ENCODE measurements at regions not wholly inside any gene's neighbourhood (a gene's known extent, or its start where the extent isn't known, plus 50 kb on each side); places are given as distances from the start of the nearest gene placed in this dataset.

DNA sequence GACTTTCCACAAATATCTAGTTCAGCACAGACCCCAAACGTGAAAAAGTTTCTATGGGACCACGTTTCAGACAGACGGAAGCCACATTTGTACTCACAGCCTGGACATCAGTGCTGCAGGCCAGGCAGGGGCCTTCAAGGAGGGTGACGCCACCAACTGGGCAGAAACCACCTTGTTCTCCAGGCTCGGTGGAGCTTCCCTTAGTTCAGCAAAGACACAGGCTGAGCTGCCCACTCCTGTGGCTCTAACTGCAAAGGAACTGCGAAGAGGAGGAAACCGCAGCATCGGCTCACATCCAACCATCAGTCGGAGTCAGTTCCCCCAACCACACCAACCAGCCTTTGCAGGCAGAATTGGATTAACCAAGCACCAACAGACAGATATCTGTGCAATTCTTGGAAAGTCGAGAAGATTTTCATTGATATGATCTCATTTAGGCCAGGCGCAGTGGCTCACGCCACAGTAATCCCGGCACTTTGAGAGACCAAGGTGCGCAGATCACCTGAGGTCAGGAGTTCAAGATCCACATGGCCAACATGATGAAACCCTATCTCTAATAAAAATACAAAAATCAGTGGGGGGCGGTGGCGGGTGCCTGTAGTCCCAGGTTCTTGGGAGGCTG lies 73.3 kb upstream of the CNEP1R1 start:
- POLR2A ChIA-PET, result no interaction called here
- WGBS (ENCODE audit: insufficient coverage), result 89% methylated on average over 14 of the region's 16 CpGs
- DNase-seq, result peak; percentile 3 to 70 (median 55)
- Histone ChIP-seq H3K4me1 (ENCODE audit: control extremely low read depth in 1 of 4, control insufficient read depth in 4 of 4, insufficient read depth in 4 of 4, low read length in 3 of 4) (peaks cover 0 to 2% (median 0%) of the 10 kb centered on the region in 4 experiments), H3K27me3 (replicated peaks in 2 of 5; ENCODE audit: control insufficient read depth in 4 of 5, insufficient read depth in 5 of 5, low read length in 4 of 5) (peaks cover 0 to 2% (median 0%) of the 10 kb centered on the region in 5 experiments), H3K36me3 (ENCODE audit: control insufficient read depth in 4 of 4, insufficient read depth in 4 of 4, low read length in 3 of 4) (no peaks in the 10 kb centered on the region), H3K27ac (ENCODE audit: insufficient read depth in 1 of 2, low read depth in 1 of 2, low read length in 2 of 2, poor library complexity in 1 of 2, severe bottlenecking in 2 of 2) (no peak overlapping the region), H3K4me3 (ENCODE audit: control insufficient read depth in 1 of 7, extremely low read depth in 1 of 7, insufficient read depth in 4 of 7, low read depth in 2 of 7, low read length in 6 of 7) (no peak overlapping the region), H3K9me3 (ENCODE audit: control extremely low read depth in 1 of 5, control insufficient read depth in 4 of 5, insufficient read depth in 2 of 5, low read depth in 1 of 5, low read length in 4 of 5) (no peaks in the 10 kb centered on the region)
- CTCF ChIA-PET, result no interaction called here

- 100% methylated on average over 3 of the region's 4 CpGs for WGBS (ENCODE audit: insufficient coverage)
- DNase-seq, result peak; percentile 18 to 67 (median 64)
- H3K27ac ChIP-seq (ENCODE audit: insufficient read depth in 1 of 2, low read depth in 1 of 2, low read length in 2 of 2, poor library complexity in 1 of 2, severe bottlenecking in 2 of 2), result no peak overlapping the region
Observed at GRCh38 chr16:49952386-49952785, 72.6 kb upstream of the CNEP1R1 start.

DNA sequence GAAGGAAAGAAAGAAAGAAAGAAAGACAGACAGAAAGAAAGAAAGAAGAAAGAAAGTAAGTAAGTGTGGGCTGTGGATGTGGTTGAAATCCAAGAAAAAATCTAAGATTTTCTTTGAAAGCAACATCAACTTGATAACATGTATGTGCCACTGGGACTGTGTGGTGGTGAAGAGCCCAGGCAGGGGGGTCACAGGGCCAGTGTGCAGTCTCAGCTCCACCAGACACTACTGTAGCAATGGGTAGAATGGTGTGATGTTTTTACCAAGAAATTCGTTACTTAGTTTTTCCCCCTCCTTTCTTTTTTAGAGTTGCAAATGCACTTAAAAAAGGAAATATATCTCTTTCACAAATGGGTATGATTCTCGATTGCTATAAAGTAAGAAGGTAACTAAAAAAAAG lies 71.9 kb upstream of the CNEP1R1 start:
- no peak for DNase-seq
- H3K4me1 ChIP-seq (ENCODE audit: control extremely low read depth in 1 of 4, control insufficient read depth in 4 of 4, insufficient read depth in 4 of 4, low read length in 3 of 4), result peaks cover 0 to 2% (median 0%) of the 10 kb centered on the region in 4 experiments
- H3K27ac ChIP-seq (ENCODE audit: insufficient read depth in 1 of 2, low read depth in 1 of 2, low read length in 2 of 2, poor library complexity in 1 of 2, severe bottlenecking in 2 of 2), result no peak overlapping the region
- no peak overlapping the region for H3K4me3 ChIP-seq (ENCODE audit: control insufficient read depth in 1 of 7, extremely low read depth in 1 of 7, insufficient read depth in 4 of 7, low read depth in 2 of 7, low read length in 6 of 7)
- no CpG with 5 or more reads among the region's 2 CpGs for WGBS (ENCODE audit: insufficient coverage)
- ChIA-PET CTCF (no interaction called here), POLR2A (no interaction called here)
- no peaks in the 10 kb centered on the region for H3K9me3 ChIP-seq (ENCODE audit: control extremely low read depth in 1 of 5, control insufficient read depth in 4 of 5, insufficient read depth in 2 of 5, low read depth in 1 of 5, low read length in 4 of 5)
- H3K27me3 ChIP-seq (replicated peaks in 2 of 5; ENCODE audit: control insufficient read depth in 4 of 5, insufficient read depth in 5 of 5, low read length in 4 of 5), result peaks cover 0 to 1% (median 0%) of the 10 kb centered on the region in 5 experiments
- no peaks in the 10 kb centered on the region for H3K36me3 ChIP-seq (ENCODE audit: control insufficient read depth in 4 of 4, insufficient read depth in 4 of 4, low read length in 3 of 4)

More at GRCh38 chr16:49952386-49952785, 72.6 kb upstream of the CNEP1R1 start:
- H3K9me3 ChIP-seq (ENCODE audit: control extremely low read depth in 1 of 5, control insufficient read depth in 4 of 5, insufficient read depth in 2 of 5, low read depth in 1 of 5, low read length in 4 of 5), result no peaks in the 10 kb centered on the region
- H3K27me3 ChIP-seq (replicated peaks in 2 of 5; ENCODE audit: control insufficient read depth in 4 of 5, insufficient read depth in 5 of 5, low read length in 4 of 5), result peaks cover 0 to 2% (median 0%) of the 10 kb centered on the region in 5 experiments
- ChIA-PET POLR2A (no interaction called here), CTCF (no interaction called here)
- no peaks in the 10 kb centered on the region for H3K36me3 ChIP-seq (ENCODE audit: control insufficient read depth in 4 of 4, insufficient read depth in 4 of 4, low read length in 3 of 4)
- no peak overlapping the region for H3K4me3 ChIP-seq (ENCODE audit: control insufficient read depth in 1 of 7, extremely low read depth in 1 of 7, insufficient read depth in 4 of 7, low read depth in 2 of 7, low read length in 6 of 7)
- peaks cover 0 to 2% (median 0%) of the 10 kb centered on the region in 4 experiments for H3K4me1 ChIP-seq (ENCODE audit: control extremely low read depth in 1 of 4, control insufficient read depth in 4 of 4, insufficient read depth in 4 of 4, low read length in 3 of 4)

DNA sequence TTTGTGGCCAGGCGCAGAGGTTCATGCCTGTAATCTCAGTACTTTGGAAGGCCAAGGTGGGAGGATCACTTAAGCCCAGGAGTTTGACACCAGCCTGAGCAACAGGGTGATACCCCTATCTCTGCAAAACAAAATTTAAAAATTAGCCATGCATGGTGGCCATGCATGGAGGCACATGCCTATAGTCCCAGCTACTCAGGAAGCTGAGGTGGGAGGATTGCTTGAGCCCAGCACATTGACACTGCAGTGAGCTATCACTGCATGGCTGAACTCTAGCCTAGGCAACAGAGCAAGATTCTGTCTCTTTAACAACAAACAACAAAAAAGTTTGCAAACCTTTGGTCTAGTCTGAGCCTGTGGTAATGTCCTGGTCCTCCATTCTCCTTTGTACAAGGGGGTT lies 69.2 kb upstream of the CNEP1R1 start:
- ChIA-PET POLR2A (no interaction called here), CTCF (no interaction called here)
- no peak for DNase-seq

DNA sequence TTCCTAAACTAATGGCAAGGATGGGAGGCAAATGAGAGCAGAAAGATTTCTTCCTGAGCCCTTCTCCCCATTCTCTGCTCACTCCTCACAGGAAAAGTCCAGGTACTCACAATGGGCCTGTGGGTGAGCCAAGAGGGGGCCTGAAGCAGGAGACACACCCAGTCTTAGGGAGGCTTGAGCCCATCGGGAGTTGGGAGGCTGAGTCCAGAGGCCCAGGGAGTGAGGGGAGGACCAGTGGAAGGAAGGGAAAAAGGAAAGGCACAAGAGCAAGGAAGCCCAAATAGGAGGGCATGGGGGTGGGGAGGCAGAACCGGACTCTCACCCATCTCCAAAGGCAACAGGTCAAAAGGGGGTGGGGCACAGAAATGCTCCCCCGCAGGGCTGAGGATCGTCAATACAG lies 68.1 kb upstream of the CNEP1R1 start:
- no peak overlapping the region for H3K4me3 ChIP-seq (ENCODE audit: control insufficient read depth in 1 of 7, extremely low read depth in 1 of 7, insufficient read depth in 4 of 7, low read depth in 2 of 7, low read length in 6 of 7)
- no peak for DNase-seq
- peaks cover 0 to under 1% (median 0%) of the 10 kb centered on the region in 4 experiments for H3K4me1 ChIP-seq (ENCODE audit: control extremely low read depth in 1 of 4, control insufficient read depth in 4 of 4, insufficient read depth in 4 of 4, low read length in 3 of 4)
- CTCF ChIA-PET, result interaction anchor here (1.1 to 1.5 kb wide), 2 partner anchors 16 to 254 kb away, joined by 3 read pairs; no protein-coding TSS in a partner anchor
- POLR2A ChIA-PET, result no interaction called here
- 100% methylated on average over 3 of the region's 4 CpGs for WGBS (ENCODE audit: insufficient coverage)
- no peaks in the 10 kb centered on the region for H3K9me3 ChIP-seq (ENCODE audit: control extremely low read depth in 1 of 5, control insufficient read depth in 4 of 5, insufficient read depth in 2 of 5, low read depth in 1 of 5, low read length in 4 of 5)
- no peaks in the 10 kb centered on the region for H3K36me3 ChIP-seq (ENCODE audit: control insufficient read depth in 4 of 4, insufficient read depth in 4 of 4, low read length in 3 of 4)
- no peak overlapping the region for H3K27ac ChIP-seq (ENCODE audit: insufficient read depth in 1 of 2, low read depth in 1 of 2, low read length in 2 of 2, poor library complexity in 1 of 2, severe bottlenecking in 2 of 2)
- H3K27me3 ChIP-seq (replicated peaks in 2 of 5; ENCODE audit: control insufficient read depth in 4 of 5, insufficient read depth in 5 of 5, low read length in 4 of 5), result no peaks in the 10 kb centered on the region

More for the DNA sequence above, 69.2 kb upstream of the CNEP1R1 start:
- 100% methylated on average over 1 of the region's 1 CpG for WGBS (ENCODE audit: insufficient coverage)
- Histone ChIP-seq H3K4me3 (ENCODE audit: control insufficient read depth in 1 of 7, extremely low read depth in 1 of 7, insufficient read depth in 4 of 7, low read depth in 2 of 7, low read length in 6 of 7) (no peak overlapping the region), H3K9me3 (ENCODE audit: control extremely low read depth in 1 of 5, control insufficient read depth in 4 of 5, insufficient read depth in 2 of 5, low read depth in 1 of 5, low read length in 4 of 5) (no peaks in the 10 kb centered on the region), H3K4me1 (ENCODE audit: control extremely low read depth in 1 of 4, control insufficient read depth in 4 of 4, insufficient read depth in 4 of 4, low read length in 3 of 4) (peaks cover 0 to 2% (median 0%) of the 10 kb centered on the region in 4 experiments), H3K27me3 (replicated peaks in 2 of 5; ENCODE audit: control insufficient read depth in 4 of 5, insufficient read depth in 5 of 5, low read length in 4 of 5) (no peaks in the 10 kb centered on the region), H3K36me3 (ENCODE audit: control insufficient read depth in 4 of 4, insufficient read depth in 4 of 4, low read length in 3 of 4) (no peaks in the 10 kb centered on the region), H3K27ac (ENCODE audit: insufficient read depth in 1 of 2, low read depth in 1 of 2, low read length in 2 of 2, poor library complexity in 1 of 2, severe bottlenecking in 2 of 2) (no peak overlapping the region)

DNA sequence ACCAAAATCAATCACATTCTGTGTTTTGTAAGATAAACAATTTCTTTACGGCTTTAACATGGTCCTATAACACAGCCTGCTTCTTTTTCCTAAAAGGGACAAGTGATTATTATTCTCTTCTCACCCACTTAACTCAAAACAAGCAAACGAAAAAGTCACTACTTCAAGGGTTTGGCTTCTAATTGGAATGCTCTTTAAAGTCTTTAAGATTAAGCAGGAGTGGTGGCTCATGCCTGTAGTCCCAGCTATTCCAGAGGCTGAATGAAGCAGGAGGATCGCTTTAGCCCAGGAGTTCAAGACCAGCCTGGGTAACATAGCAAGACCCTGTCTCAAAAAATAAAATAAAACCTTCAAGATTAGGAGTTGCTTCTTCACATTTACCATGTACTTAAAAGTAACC lies 66.6 kb upstream of the CNEP1R1 start:
- CTCF ChIA-PET, result interaction anchor here (0.6 kb wide), 1 partner anchor 43 kb away, joined by 3 read pairs; no protein-coding TSS in a partner anchor
- no peak for DNase-seq
- H3K9me3 ChIP-seq (ENCODE audit: control extremely low read depth in 1 of 5, control insufficient read depth in 4 of 5, insufficient read depth in 2 of 5, low read depth in 1 of 5, low read length in 4 of 5), result no peaks in the 10 kb centered on the region
- no peaks in the 10 kb centered on the region for H3K27me3 ChIP-seq (replicated peaks in 2 of 5; ENCODE audit: control insufficient read depth in 4 of 5, insufficient read depth in 5 of 5, low read length in 4 of 5)
- H3K36me3 ChIP-seq (ENCODE audit: control insufficient read depth in 4 of 4, insufficient read depth in 4 of 4, low read length in 3 of 4), result no peaks in the 10 kb centered on the region
- H3K27ac ChIP-seq (ENCODE audit: insufficient read depth in 1 of 2, low read depth in 1 of 2, low read length in 2 of 2, poor library complexity in 1 of 2, severe bottlenecking in 2 of 2), result no peak overlapping the region
- 100% methylated on average over 1 of the region's 3 CpGs for WGBS (ENCODE audit: insufficient coverage)
- POLR2A ChIA-PET, result interaction anchor here (0.6 kb wide), 1 partner anchor 305 kb away, joined by 3 read pairs; no protein-coding TSS in a partner anchor
- H3K4me3 ChIP-seq (ENCODE audit: control insufficient read depth in 1 of 7, extremely low read depth in 1 of 7, insufficient read depth in 4 of 7, low read depth in 2 of 7, low read length in 6 of 7), result no peak overlapping the region
- no peaks in the 10 kb centered on the region for H3K4me1 ChIP-seq (ENCODE audit: control extremely low read depth in 1 of 4, control insufficient read depth in 4 of 4, insufficient read depth in 4 of 4, low read length in 3 of 4)

DNA sequence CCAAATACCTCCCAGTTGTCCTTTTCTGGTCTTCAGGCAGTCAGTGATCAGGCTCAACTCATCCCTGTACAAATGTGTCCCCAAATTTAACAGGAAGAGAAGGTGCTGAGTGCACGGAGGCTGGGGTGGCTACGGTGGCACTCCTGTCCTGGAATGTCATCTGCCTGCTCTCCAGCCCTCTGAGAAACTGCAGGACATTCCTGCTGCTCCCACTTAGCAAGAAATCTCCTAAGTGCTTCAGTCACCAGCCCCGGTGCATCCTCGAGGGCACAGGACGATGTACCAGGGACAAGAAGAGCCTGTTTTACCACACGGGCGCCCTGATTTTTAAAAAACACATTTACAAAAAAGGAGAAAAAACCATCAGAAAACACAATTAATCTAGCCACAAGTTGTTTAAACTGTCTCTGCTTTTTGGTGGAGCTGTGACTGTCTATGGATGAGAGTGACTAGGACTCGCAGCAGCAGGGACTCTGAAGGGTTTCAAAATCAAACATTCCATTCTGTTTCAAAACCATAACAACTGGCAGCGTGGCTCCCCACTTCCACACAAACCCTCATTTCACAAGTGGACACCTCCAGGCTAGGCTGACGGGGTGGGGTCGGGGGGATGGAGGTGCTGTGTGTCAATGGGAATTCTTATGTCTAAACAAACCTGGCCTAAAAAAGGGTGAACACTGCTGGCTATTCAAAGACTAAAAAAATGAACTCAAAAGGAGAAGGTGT lies 65.3 kb upstream of the CNEP1R1 start:
- no peak for DNase-seq
- ChIA-PET CTCF (no interaction called here), POLR2A (no interaction called here)
- no peaks in the 10 kb centered on the region for H3K27me3 ChIP-seq (replicated peaks in 2 of 5; ENCODE audit: control insufficient read depth in 4 of 5, insufficient read depth in 5 of 5, low read length in 4 of 5)
- H3K9me3 ChIP-seq (ENCODE audit: control extremely low read depth in 1 of 5, control insufficient read depth in 4 of 5, insufficient read depth in 2 of 5, low read depth in 1 of 5, low read length in 4 of 5), result no peaks in the 10 kb centered on the region
- no peaks in the 10 kb centered on the region for H3K36me3 ChIP-seq (ENCODE audit: control insufficient read depth in 4 of 4, insufficient read depth in 4 of 4, low read length in 3 of 4)
- 95% methylated on average over 8 of the region's 11 CpGs for WGBS (ENCODE audit: insufficient coverage)
- no peak overlapping the region for H3K27ac ChIP-seq (ENCODE audit: insufficient read depth in 1 of 2, low read depth in 1 of 2, low read length in 2 of 2, poor library complexity in 1 of 2, severe bottlenecking in 2 of 2)
- no peaks in the 10 kb centered on the region for H3K4me1 ChIP-seq (ENCODE audit: control extremely low read depth in 1 of 4, control insufficient read depth in 4 of 4, insufficient read depth in 4 of 4, low read length in 3 of 4)
- no peak overlapping the region for H3K4me3 ChIP-seq (ENCODE audit: control insufficient read depth in 1 of 7, extremely low read depth in 1 of 7, insufficient read depth in 4 of 7, low read depth in 2 of 7, low read length in 6 of 7)

All from common myeloid progenitor, CD34-positive (primary cell).